Testis (tissue), 2 donors: ENCODE measurements at regions not wholly inside any gene's neighbourhood (a gene's known extent, or its start where the extent isn't known, plus 50 kb on each side); places are given as distances from the start of the nearest gene placed in this dataset.

ENCODE experiments used
- DNase-seq: peaks from one replicate; pipeline ENCODE4 v3.0.0-alpha.2; 2019
- H3K27ac ChIP-seq, 2 donors: fragments of 200-600 bp; sonication (generic); one replicate each; pipeline ENCODE4 v1.5.1; 2019
- H3K27me3 ChIP-seq: fragments of 200-600 bp; sonication (generic); one replicate; pipeline ENCODE4 v1.5.1; 2019
- H3K36me3 ChIP-seq: fragments of 200-600 bp; sonication (generic); one replicate; pipeline ENCODE4 v1.5.1; 2017; ENCODE audit warnings: low read depth; ENCODE audit errors: missing control alignments
- H3K4me1 ChIP-seq: fragments of 200-600 bp; sonication (generic); one replicate; pipeline ENCODE4 v1.5.1; 2019
- H3K4me3 ChIP-seq, 2 donors: fragments of 200-600 bp; sonication (generic); one replicate each; pipeline ENCODE4 v1.5.1; 2017 to 2019
- H3K9me3 ChIP-seq: fragments of 200-600 bp; sonication (generic); one replicate; pipeline ENCODE4 v1.5.1; 2017
- POLR2A ChIP-seq: fragments of 450-650 bp; IDR thresholded peaks from one replicate; pipeline ENCODE4 v1.6.1; 2017; ENCODE audit warnings: antibody characterized with exemption, mild to moderate bottlenecking, moderate library complexity
- WGBS, 2 donors: methylation state at CpG; one replicate each; pipeline ENCODE4 v1.1.5; 2018; 5-methylcytosine and 5-hydroxymethylcytosine counted together
- intact Hi-C: fragments of 100-400 bp; cut with DNase I; formaldehyde crosslinking; loops from one replicate; pipeline ENCODE4 v1.15.1; 2023; ENCODE audit warnings: low total_unique reads
- TF ChIP-seq, protein P1 (sequence below), 3 experiments: fragments of 450-650 bp in 2 of 3; fragments of 200-600 bp in 1 of 3; sonication (generic) in 1 of 3; IDR thresholded peaks; one replicate each; pipeline ENCODE4 v1.5.1; 2016 to 2019; ENCODE audit warnings: antibody characterized with exemption in 3 of 3, mild to moderate bottlenecking in 2 of 3, moderate library complexity in 1 of 3

DNA sequence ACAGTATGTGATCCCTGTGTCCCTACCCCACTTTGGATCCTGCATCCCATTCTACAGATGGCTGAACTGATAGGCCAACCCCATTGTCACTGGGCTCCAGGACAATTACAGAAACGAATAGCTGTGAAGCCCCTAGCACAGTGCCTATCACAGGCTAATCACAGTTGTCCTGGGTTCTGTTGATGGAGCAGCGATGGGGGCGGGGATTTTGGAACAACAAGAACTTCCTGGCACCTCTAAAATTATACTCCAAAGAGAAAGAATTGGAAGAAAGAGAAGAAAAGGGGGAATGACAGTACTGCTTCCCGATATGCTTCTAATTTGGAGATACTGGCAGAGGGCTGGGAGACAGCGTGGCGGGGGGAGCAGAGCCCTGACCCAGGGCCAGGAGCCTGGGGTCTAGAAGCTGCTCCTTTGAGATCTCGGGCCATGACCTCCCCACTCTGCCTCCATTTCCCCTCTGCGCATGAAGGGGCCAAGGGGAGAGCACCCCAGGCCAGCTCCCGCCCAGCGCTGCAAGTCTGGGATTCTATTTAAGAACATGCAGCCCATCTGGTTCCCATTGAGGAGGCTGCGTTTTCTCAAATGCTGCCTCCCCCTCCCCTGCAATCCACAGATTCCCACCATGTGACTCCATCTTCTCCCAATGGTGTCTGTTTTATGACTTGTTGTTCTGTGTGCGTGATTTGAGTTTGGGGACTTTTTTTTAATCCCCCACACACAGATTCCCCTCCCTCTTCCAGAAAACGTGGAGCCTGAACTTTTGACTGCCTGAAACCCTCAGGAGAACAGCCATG, 202.7 kb downstream of the CYP26B1 start:
- Histone ChIP-seq H3K4me1 (no peaks in the 10 kb centered on the region), H3K36me3 (no peaks in the 10 kb centered on the region), H3K27ac (no peak overlapping the region), H3K4me3 (no peak overlapping the region), H3K9me3 (no peaks in the 10 kb centered on the region), H3K27me3 (no peaks in the 10 kb centered on the region)
- intact Hi-C loops, result no loop called here
- no peak for TF ChIP-seq POLR2A
- TF ChIP-seq, protein P1, sequence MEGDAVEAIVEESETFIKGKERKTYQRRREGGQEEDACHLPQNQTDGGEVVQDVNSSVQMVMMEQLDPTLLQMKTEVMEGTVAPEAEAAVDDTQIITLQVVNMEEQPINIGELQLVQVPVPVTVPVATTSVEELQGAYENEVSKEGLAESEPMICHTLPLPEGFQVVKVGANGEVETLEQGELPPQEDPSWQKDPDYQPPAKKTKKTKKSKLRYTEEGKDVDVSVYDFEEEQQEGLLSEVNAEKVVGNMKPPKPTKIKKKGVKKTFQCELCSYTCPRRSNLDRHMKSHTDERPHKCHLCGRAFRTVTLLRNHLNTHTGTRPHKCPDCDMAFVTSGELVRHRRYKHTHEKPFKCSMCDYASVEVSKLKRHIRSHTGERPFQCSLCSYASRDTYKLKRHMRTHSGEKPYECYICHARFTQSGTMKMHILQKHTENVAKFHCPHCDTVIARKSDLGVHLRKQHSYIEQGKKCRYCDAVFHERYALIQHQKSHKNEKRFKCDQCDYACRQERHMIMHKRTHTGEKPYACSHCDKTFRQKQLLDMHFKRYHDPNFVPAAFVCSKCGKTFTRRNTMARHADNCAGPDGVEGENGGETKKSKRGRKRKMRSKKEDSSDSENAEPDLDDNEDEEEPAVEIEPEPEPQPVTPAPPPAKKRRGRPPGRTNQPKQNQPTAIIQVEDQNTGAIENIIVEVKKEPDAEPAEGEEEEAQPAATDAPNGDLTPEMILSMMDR (IDR thresholded peaks at IDR 0.05), result no peak
- no peak for DNase-seq
- WGBS, 2 donors, result 78 to 85% methylated on average over 11 to 13 of the region's 13 CpGs

DNA sequence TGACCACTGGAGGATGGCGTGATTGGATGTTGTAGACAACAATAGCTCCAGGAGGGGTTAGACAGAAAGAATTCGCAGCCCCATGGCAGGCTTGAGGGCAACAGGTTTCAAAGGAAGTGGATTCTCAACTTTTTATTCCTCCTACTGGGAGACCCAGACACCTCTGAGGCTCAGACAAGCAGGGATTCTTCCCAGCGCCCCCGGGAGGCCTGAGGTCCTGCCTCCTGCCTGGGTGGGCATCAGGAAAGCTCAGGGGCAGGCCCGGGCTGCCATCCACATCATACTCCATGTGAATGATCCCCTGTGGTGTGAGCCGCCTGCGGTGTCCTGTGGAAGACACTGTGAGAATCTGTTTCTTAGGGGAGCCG, 203.5 kb downstream of the CYP26B1 start:
- Histone ChIP-seq H3K4me3 (no peak overlapping the region), H3K27me3 (no peaks in the 10 kb centered on the region), H3K9me3 (no peaks in the 10 kb centered on the region), H3K36me3 (no peaks in the 10 kb centered on the region), H3K27ac (no peak overlapping the region), H3K4me1 (no peaks in the 10 kb centered on the region)
- intact Hi-C loops, result no loop called here
- no peak for DNase-seq
- 80 to 89% methylated on average over 3 to 8 of the region's 8 CpGs for WGBS, 2 donors
- TF ChIP-seq, protein P1 (IDR thresholded peaks at IDR 0.05), result no peak
- no peak for TF ChIP-seq POLR2A

DNA sequence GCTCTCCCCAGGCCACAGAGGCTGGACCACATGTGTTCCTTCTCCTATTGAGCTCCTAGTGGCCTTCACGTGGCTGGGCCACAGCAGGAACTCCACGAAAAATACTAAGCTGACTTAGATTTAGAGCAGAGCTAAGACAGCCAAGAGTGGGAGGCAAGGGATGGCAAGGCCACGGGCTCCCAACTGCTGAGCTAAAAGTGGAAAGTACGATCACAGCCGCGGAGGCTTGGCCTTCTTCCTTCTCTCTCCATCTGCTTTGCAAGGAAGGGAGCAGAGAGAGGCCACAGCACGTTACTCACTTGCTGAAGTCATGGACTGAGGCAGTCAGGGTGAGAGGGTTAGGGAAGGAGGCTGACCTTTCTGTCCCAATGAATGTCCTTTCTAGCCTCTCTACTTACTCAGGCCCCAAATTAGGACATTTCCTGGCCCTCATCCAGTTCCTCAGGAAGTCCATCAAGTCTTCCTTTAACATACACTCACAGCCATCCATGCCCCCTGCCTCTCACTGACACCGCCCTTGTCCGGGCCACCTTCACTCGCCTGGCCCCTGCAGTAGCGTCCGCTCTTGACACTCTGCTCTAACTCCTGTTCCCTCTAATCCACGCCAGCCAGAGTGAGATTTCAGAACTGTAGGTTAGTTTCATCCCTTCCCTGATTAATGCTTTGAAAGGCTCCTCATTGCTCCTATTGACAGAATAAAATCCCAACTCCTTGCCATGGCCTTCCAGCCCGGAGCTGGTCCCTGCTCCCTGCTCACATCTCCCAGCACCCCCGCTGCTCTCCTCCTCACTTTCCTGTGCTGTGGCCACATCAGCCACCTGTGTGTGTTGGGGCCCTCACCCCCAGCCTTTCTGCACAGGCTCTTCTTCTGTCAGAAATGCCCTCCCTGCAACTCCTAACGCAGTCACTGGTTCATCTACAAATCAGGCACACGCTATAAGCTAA, 204.2 kb downstream of the CYP26B1 start:
- intact Hi-C loops, result no loop called here
- Histone ChIP-seq H3K27ac (no peak overlapping the region), H3K4me3 (no peak overlapping the region), H3K27me3 (no peaks in the 10 kb centered on the region), H3K4me1 (no peaks in the 10 kb centered on the region), H3K9me3 (no peaks in the 10 kb centered on the region), H3K36me3 (no peaks in the 10 kb centered on the region)
- DNase-seq, result peak; percentile 54
- whole genome bisulfite sequencing, 2 donors, result 69 to 77% methylated on average over 16 to 17 of the region's 17 CpGs
- no peak for TF ChIP-seq POLR2A
- TF ChIP-seq, protein P1 (IDR thresholded peaks at IDR 0.05), result no peak

DNA sequence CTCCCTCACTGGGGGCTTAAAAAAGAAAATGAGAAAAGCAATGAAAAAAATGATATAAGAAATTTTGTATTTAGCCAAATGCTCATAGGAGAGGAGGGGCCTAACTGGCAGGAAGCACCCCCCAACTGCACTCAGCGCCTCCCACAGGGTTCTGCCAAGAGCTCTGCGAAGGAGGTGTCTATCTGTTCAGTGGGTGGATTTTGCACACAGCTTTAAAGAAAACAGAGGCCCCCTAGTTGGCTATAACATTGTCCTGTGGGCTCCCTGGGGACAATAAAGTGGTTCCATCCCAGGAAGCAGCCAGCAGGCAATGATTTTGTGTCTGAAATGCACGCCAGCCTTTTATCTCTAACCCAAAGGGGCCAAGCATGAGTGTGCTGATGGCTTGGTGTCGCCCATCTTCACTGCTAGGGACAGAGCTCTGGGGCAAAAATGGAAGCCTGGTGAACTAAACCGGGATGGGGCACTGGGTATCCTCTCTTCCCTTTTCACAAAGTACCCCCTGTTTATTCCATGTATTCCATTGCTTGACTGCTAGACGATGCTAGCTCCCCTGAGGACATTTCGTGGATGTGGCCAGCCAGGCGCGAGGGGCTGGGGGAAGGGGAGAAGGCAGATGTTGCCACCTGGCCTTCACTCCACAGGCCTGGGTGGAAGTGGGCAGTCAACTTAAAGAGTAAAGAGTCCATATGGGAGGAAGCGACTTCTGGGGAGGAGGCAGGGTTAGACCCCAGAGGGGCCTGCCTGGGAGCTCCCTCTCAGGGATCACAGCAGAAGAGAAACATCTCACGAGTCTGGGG, 205.7 kb downstream of the CYP26B1 start:
- intact Hi-C loops, result no loop called here
- DNase-seq, result no peak
- no peaks in the 10 kb centered on the region for H3K36me3 ChIP-seq

More for the DNA sequence above, 205.7 kb downstream of the CYP26B1 start:
- whole genome bisulfite sequencing, 2 donors, result 87 to 92% methylated on average over 10 to 11 of the region's 11 CpGs
- Histone ChIP-seq H3K9me3 (no peaks in the 10 kb centered on the region), H3K27me3 (no peaks in the 10 kb centered on the region), H3K4me1 (no peaks in the 10 kb centered on the region), H3K4me3 (no peak overlapping the region), H3K27ac (no peak overlapping the region)
- TF ChIP-seq, protein P1 (IDR thresholded peaks at IDR 0.05), result no peak
- no peak for TF ChIP-seq POLR2A
